Activated CD8-positive, alpha-beta T cell treated with anti-CD3 and anti-CD28 coated beads for 36 hours (primary cell): ENCODE measurements at regions not wholly inside any gene's neighbourhood (a gene's known extent, or its start where the extent isn't known, plus 50 kb on each side); places are given as distances from the start of the nearest gene placed in this dataset.
A peak's percentile ranks its signal among the peaks of the same experiment; 100 is the strongest.
"Not testable (repeated sequence)": the region's sequence is repeated elsewhere in the genome, so short reads cannot be mapped to it uniquely, and the experiment has no call there.

Experiments used
- ATAC-seq: fragments of 200-7000 bp; cut with Tn5 transposase; one replicate; pipeline ENCODE4 v1.10.0; 2021; ENCODE audit warnings: mild to moderate bottlenecking, moderate library complexity
- CTCF ChIA-PET: fragments of 350-600 bp; sonication (Branson Sonifier 250); formaldehyde crosslinking; loops from one replicate; lab custom pipeline; 2021; ENCODE audit warnings: antibody characterized with exemption; lab: Charles Lee
- POLR2A ChIA-PET: fragments of 350-600 bp; sonication (Branson Sonifier 250); formaldehyde crosslinking; loops from one replicate; lab custom pipeline; 2021; ENCODE audit warnings: antibody characterized with exemption; lab: Charles Lee
- DNase-seq: peaks from one replicate; pipeline ENCODE4 v3.0.0-alpha.2; 2020
- H3K27ac Mint-ChIP-seq: one replicate; pipeline ENCODE4 v1.8.0; 2021; ENCODE audit warnings: mild to moderate bottlenecking, mixed read lengths
- H3K27me3 Mint-ChIP-seq: one replicate; pipeline ENCODE4 v1.8.0; 2021; ENCODE audit warnings: mixed read lengths
- H3K36me3 Mint-ChIP-seq: one replicate; pipeline ENCODE4 v1.8.0; 2021; ENCODE audit warnings: low read depth, mixed read lengths
- H3K4me1 Mint-ChIP-seq: one replicate; pipeline ENCODE4 v1.8.0; 2021; ENCODE audit warnings: low read depth, mixed read lengths
- H3K4me3 Mint-ChIP-seq: one replicate; pipeline ENCODE4 v1.8.0; 2021; ENCODE audit warnings: mild to moderate bottlenecking, moderate library complexity, mixed read lengths
- H3K9me3 Mint-ChIP-seq: one replicate; pipeline ENCODE4 v1.8.0; 2021; ENCODE audit warnings: mixed read lengths
- intact Hi-C: fragments of 100-400 bp; cut with micrococcal nuclease; formaldehyde crosslinking; loops from one replicate; pipeline ENCODE4 v1.10.0; 2022
- TF ChIP-seq, protein P1 (sequence below): fragments of 200-600 bp; IDR thresholded peaks from one replicate; pipeline ENCODE4 v1.8.0; 2022; ENCODE audit warnings: antibody characterized with exemption, mild to moderate bottlenecking

DNA sequence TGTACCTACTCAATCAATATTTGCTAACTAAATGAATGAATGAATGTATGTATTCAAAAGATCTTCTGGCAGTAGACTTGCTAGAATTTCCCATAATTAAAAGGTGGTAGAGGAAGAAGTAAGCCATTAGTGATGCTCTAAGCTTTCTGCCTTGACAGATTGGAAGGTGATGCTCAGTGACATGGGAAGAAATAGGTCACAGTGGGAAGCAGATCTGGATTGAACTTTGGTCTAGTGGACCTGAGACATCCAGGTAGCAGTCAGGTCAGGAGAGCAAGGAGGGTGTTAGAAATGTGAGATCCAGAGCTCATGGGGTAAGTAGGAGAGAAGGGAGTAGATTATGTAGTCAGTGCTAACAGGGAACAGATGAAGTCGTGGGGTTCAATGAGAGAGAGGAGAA lies 106.4 kb downstream of the SNX5 start:
- Mint-ChIP-seq H3K27me3 (peaks cover 13% of the 10 kb centered on the region), H3K4me1 (peaks cover 21% of the 10 kb centered on the region), H3K36me3 (no peaks in the 10 kb centered on the region), H3K4me3 (no peak overlapping the region), H3K27ac (no peak overlapping the region), H3K9me3 (no peaks in the 10 kb centered on the region)
- DNase-seq (no peak), ATAC-seq (no peak)
- intact Hi-C loops = no loop called here
- TF ChIP-seq, protein P1, sequence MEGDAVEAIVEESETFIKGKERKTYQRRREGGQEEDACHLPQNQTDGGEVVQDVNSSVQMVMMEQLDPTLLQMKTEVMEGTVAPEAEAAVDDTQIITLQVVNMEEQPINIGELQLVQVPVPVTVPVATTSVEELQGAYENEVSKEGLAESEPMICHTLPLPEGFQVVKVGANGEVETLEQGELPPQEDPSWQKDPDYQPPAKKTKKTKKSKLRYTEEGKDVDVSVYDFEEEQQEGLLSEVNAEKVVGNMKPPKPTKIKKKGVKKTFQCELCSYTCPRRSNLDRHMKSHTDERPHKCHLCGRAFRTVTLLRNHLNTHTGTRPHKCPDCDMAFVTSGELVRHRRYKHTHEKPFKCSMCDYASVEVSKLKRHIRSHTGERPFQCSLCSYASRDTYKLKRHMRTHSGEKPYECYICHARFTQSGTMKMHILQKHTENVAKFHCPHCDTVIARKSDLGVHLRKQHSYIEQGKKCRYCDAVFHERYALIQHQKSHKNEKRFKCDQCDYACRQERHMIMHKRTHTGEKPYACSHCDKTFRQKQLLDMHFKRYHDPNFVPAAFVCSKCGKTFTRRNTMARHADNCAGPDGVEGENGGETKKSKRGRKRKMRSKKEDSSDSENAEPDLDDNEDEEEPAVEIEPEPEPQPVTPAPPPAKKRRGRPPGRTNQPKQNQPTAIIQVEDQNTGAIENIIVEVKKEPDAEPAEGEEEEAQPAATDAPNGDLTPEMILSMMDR = no peak
- POLR2A ChIA-PET = no interaction called here
- CTCF ChIA-PET = no interaction called here

DNA sequence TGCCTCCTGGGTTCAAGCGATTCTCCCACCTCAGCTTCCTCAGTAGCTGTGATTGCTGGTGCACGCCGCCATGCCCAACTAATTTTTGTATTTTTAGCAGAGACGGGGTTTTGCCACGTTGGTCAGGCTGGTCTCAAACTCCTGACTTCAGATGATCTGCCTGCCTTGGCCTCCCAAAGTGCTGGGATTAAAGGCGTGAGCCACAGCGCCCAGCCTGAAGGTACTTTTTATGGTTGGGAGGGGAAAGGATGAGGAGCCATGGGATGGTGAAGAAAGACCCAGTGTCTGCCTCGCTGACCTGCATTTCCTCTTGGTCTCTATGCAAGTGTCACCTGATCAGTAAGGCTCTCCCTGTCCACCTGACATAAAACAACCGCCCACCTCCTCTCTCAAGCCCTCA lies 107.0 kb downstream of the SNX5 start:
- peaks cover 13% of the 10 kb centered on the region for H3K27me3 Mint-ChIP-seq
- H3K36me3 Mint-ChIP-seq, POLR2A ChIA-PET, H3K9me3 Mint-ChIP-seq, DNase-seq, CTCF ChIA-PET, H3K27ac Mint-ChIP-seq, ATAC-seq, intact Hi-C loops, H3K4me3 Mint-ChIP-seq: not testable (repeated sequence)
- peaks cover 23% of the 10 kb centered on the region for H3K4me1 Mint-ChIP-seq

DNA sequence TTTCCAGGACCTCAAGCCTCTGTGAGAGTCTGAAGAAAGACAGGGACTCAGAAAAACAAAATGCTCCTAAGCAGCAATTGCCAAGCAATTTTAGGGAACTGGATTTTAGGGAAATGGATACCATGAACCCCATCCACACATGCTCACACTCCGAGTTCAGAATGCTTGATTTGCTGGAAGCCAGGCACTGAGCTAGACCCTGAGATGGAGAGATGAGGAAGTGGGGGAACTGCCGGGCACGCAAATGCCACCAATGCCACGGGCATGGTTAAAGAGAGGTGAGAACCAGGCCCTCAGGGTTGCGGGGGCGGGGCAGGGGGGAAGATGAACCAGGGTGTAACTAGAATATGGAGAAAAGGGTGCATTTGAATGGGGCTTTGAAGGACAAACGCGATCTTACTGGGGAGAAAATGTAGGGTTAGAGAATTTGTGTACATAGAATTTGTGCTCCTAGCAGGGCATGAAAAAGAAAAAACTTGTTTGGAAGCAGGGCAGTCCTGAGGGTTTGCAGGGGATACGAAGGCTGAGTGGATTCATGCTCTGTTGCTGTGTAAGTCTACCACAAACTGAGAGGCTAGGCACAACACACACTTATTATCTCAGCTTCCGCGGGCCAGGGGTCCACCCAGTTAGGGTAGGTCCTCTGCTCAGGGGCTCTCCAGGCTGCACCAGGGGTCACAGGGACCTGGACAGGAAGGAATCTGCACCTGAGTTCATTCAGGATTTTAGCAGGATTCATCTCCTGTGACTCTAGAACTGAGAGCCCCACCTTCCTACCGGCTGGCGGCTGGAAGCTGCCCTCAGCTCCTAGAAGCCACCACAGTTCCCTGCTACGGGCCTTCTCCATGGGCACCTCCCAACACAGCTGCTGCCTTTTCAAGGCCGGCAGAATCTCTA lies 108.0 kb downstream of the SNX5 start:
- ChIA-PET CTCF (interaction anchor here (0.6 to 1.0 kb wide), 2 partner anchors 37 to 324 kb away, joined by 3 read pairs; no protein-coding TSS in a partner anchor), POLR2A (interaction anchor here (0.6 to 0.7 kb wide), 2 partner anchors 14 to 90 kb away, joined by 3 to 4 read pairs; no protein-coding TSS in a partner anchor)
- Mint-ChIP-seq H3K9me3 (no peaks in the 10 kb centered on the region), H3K4me3 (no peak overlapping the region), H3K27me3 (peaks cover 13% of the 10 kb centered on the region), H3K4me1 (peaks cover 28% of the 10 kb centered on the region), H3K27ac (no peak overlapping the region), H3K36me3 (no peaks in the 10 kb centered on the region)
- DNase-seq (peak; percentile 26), ATAC-seq (no peak)
- TF ChIP-seq, protein P1 = no peak
- intact Hi-C loops = no loop called here

DNA sequence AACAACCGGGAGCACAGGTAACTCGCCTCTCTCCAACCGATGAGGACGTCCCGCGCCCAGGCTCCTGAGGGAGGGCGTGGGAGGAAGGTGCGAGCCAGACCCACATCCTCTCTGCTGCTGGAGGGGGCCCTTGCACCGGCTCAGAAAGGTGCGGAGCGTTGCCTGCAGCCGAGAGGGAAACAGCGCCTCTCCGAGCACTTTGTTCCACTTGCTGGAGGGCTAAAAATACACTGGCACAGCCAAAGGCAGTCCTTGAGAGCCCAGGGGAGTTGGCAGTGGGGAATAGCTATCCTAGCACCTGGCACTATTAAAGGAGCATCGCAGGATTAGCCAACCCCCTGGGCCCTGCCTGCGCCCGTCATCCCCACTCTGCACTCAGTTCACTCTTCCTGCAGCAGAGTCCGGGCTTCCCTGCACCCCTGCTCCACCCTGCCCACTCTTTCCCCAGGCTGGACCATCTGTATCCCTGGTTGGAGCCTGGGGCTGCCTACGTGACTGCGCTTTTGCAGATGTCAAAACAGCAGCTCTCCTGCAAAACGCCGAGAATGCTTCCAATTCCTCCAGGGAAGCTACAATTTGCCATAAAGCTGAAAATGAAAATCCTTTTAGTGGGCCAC lies 108.9 kb downstream of the SNX5 start:
- ATAC-seq (peak; percentile 93), DNase-seq (peak; percentile 76)
- peaks cover 13% of the 10 kb centered on the region for H3K27me3 Mint-ChIP-seq
- ChIA-PET POLR2A (interaction anchor here (0.6 to 0.7 kb wide), 2 partner anchors 15 to 89 kb away, joined by 3 to 4 read pairs; no protein-coding TSS in a partner anchor), CTCF (interaction anchor here (0.6 to 1.0 kb wide), 2 partner anchors 38 to 323 kb away, joined by 3 read pairs; no protein-coding TSS in a partner anchor)
- H3K27ac Mint-ChIP-seq = peak overlapping the region; percentile 5
- H3K4me3 Mint-ChIP-seq = no peak overlapping the region
- intact Hi-C loops = no loop called here
- H3K36me3 Mint-ChIP-seq = no peaks in the 10 kb centered on the region
- H3K4me1 Mint-ChIP-seq = peaks cover 28% of the 10 kb centered on the region
- H3K9me3 Mint-ChIP-seq = no peaks in the 10 kb centered on the region
- TF ChIP-seq, protein P1 = no peak

DNA sequence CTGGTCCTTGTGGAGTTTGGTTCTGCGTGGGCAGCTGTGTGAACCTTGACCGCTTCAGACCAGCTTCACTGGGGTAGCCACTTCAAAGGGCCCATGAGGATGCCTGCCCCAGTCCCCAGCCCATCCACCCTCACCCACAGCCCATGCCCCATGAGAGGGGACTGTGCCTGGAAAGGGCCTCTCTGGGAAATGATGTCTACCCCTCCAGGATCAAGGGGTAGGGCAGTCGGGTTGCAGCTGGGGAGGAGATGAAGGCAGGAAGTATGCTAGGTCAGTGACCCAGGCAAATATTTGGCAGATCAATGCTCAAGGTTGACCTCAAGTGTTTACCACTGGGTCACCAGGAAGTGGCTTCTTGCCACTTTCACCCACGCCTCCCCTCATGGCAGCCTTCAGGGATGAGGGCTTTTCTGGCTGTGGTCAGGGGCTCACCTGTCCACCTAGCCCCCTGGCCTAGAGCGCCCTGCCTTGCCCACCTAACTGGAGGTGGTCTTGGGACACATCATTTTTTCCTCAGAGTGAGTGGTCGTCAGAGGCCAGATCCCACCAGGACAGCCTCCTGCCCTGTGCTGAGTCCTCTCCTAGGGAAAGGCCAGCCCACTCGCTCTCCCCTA lies 109.5 kb downstream of the SNX5 start:
- ATAC-seq (peak; percentile 45), DNase-seq (peak; percentile 26)
- Mint-ChIP-seq H3K27ac (peak overlapping the region; percentile 5), H3K4me1 (peaks cover 28% of the 10 kb centered on the region), H3K4me3 (no peak overlapping the region), H3K36me3 (no peaks in the 10 kb centered on the region), H3K9me3 (no peaks in the 10 kb centered on the region), H3K27me3 (peaks cover 13% of the 10 kb centered on the region)
- ChIA-PET CTCF (no interaction called here), POLR2A (no interaction called here)
- intact Hi-C loops = no loop called here
- TF ChIP-seq, protein P1 = no peak
